ENCODE measurements at regions not wholly inside any gene's neighbourhood (a gene's known extent, or its start where the extent isn't known, plus 50 kb on each side); places are given as distances from the start of the nearest gene placed in this dataset.

DNA sequence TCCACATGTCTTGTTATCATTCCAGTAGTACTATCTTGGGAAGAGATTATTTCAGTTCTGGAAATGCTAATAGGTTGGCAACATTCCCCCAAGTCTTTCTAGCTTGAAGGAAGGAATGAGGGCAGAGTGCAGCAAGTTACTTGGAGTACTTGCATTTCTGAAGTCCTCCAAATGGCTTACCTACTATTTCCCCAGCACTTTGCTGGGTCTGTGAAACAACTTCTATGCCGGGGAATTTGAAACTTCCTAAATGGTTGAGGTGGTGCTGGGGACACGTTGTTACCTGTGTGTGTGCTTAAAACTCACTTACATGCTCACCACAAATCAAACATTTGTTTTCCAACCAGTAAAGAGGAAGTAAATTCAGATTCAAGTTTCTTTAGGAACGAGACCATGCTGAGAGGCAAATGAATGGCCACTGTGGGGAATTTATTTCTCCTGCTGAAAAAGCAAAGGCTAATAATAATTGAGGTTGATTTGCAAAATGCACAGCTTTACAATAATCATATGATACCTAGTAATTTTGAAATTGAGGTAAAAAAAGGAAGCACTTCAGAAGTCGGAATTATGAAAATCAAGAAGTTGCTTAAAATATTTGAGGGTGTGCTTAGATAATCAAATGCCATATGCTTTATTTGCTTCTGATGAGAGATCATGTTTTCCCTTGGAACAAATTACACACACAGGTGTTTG is 1167.7 kb upstream of the ZEB2 start:
- Histone ChIP-seq H2BK15ac (ENCODE audit: low read depth, low read length) (no peak overlapping the region), H3K9me3 (ENCODE audit: control insufficient read depth, low read depth, low read length) (no peaks in the 10 kb centered on the region), H3K79me1 (ENCODE audit: insufficient read depth, low read depth, low read length, poor library complexity, severe bottlenecking) (no peaks in the 10 kb centered on the region), H2AK5ac (ENCODE audit: insufficient read length, low read length) (no peak overlapping the region), H3K4ac (ENCODE audit: low read depth, low read length) (no peak overlapping the region), H4K91ac (ENCODE audit: insufficient read length, low read depth, low read length) (no peak overlapping the region), H3K27ac (ENCODE audit: insufficient read length, low read depth, low read length) (peak overlapping the region; percentile 28), H3K18ac (ENCODE audit: insufficient read length, low read depth, low read length) (no peak overlapping the region), H3K79me2 (ENCODE audit: insufficient read depth, low read length) (no peaks in the 10 kb centered on the region), H3K4me1 (ENCODE audit: insufficient read depth, low read length) (no peaks in the 10 kb centered on the region; the same call in 1 of the 2 replicates), H3K27me3 (ENCODE audit: insufficient read depth, low read length) (no peaks in the 10 kb centered on the region), H2BK120ac (ENCODE audit: low read depth, low read length, poor library complexity, severe bottlenecking) (no peak overlapping the region), H3K23ac (ENCODE audit: insufficient read length, low read depth, low read length) (no peak overlapping the region), H3T11ph (ENCODE audit: low read length) (no peak overlapping the region), H3K14ac (ENCODE audit: insufficient read depth, low read length) (no peak overlapping the region), H3K23me2 (ENCODE audit: insufficient read length, low read depth, low read length, poor library complexity, severe bottlenecking) (no peaks in the 10 kb centered on the region), H3K9ac (ENCODE audit: extremely low read depth, insufficient read length, low read length) (no peak overlapping the region), H3K4me2 (ENCODE audit: insufficient read depth, insufficient read length, low read length) (no peak overlapping the region), H2BK12ac (ENCODE audit: insufficient read length, low read depth, low read length) (no peak overlapping the region), H2BK5ac (ENCODE audit: insufficient read length, low read length) (no peak overlapping the region), H2BK20ac (ENCODE audit: low read depth, low read length, poor library complexity, severe bottlenecking) (no peak overlapping the region), H4K8ac (replicated peaks; ENCODE audit: insufficient read length, low read depth, low read length) (no peak overlapping the region), H4K5ac (ENCODE audit: insufficient read length, low read depth, low read length) (no peak overlapping the region), H4K20me1 (ENCODE audit: control insufficient read depth, insufficient read depth, insufficient read length) (no peaks in the 10 kb centered on the region), H3K56ac (ENCODE audit: insufficient read length, low read depth, low read length) (no peak overlapping the region), H2AFZ (ENCODE audit: low read length) (no peak overlapping the region)
- no peaks in the 10 kb centered on the region for H3K36me3 Mint-ChIP-seq (ENCODE audit: insufficient read depth in 1 of 3, low read depth in 3 of 3)
- peak; percentile 28 for DNase-seq
- peaks cover 14% of the 10 kb centered on the region in 2 experiments for H3K4me1 Mint-ChIP-seq
- H3K9me3 Mint-ChIP-seq: no peaks in the 10 kb centered on the region; a peak in 1 of 5 replicates
- TF ChIP-seq CTCF (conservative IDR thresholded peaks at IDR 0.05): no peak
- H3K4me3 Mint-ChIP-seq: no peak overlapping the region
- H3K27ac Mint-ChIP-seq: peak overlapping the region; percentile 19 to 65 (median 55)
- WGBS (ENCODE audit: extremely low coverage, insufficient read length, low lambda C conversion rate): no CpG with 5 or more reads among the region's 4 CpGs
- H3K27me3 Mint-ChIP-seq (ENCODE audit: low read depth): no peaks in the 10 kb centered on the region
